ENCODE measurements at regions not wholly inside any gene's neighbourhood (a gene's known extent, or its start where the extent isn't known, plus 50 kb on each side); places are given as distances from the start of the nearest gene placed in this dataset.

- TF ChIP-seq CREB1 (CRISPR knock-in tag; IDR thresholded peaks at IDR 0.05) (no peak), USF1 (CRISPR knock-in tag; IDR thresholded peaks at IDR 0.05) (no peak), CREM (CRISPR knock-in tag; IDR thresholded peaks at IDR 0.05) (no peak), FOXP4 (CRISPR knock-in tag; IDR thresholded peaks at IDR 0.05) (no peak), NFYB (CRISPR knock-in tag; conservative IDR thresholded peaks at IDR 0.05; ENCODE audit: low read depth) (no peak), ZNF671 (CRISPR knock-in tag; IDR thresholded peaks at IDR 0.05) (no peak)
- TF ChIP-seq, protein P1, sequence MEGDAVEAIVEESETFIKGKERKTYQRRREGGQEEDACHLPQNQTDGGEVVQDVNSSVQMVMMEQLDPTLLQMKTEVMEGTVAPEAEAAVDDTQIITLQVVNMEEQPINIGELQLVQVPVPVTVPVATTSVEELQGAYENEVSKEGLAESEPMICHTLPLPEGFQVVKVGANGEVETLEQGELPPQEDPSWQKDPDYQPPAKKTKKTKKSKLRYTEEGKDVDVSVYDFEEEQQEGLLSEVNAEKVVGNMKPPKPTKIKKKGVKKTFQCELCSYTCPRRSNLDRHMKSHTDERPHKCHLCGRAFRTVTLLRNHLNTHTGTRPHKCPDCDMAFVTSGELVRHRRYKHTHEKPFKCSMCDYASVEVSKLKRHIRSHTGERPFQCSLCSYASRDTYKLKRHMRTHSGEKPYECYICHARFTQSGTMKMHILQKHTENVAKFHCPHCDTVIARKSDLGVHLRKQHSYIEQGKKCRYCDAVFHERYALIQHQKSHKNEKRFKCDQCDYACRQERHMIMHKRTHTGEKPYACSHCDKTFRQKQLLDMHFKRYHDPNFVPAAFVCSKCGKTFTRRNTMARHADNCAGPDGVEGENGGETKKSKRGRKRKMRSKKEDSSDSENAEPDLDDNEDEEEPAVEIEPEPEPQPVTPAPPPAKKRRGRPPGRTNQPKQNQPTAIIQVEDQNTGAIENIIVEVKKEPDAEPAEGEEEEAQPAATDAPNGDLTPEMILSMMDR (IDR thresholded peaks at IDR 0.05) = no peak
Measured at GRCh38 chr14:34235643-34236300, 226.3 kb downstream of the SPTSSA start.
